D721Med (cell line): ENCODE measurements at regions not wholly inside any gene's neighbourhood (a gene's known extent, or its start where the extent isn't known, plus 50 kb on each side); places are given as distances from the start of the nearest gene placed in this dataset.
"Not testable (repeated sequence)": the region's sequence is repeated elsewhere in the genome, so short reads cannot be mapped to it uniquely, and the experiment has no call there.

Source experiments
- DNase-seq: peaks from one replicate; pipeline ENCODE4 v3.0.0; 2011; ENCODE audit warnings: low spot score; ENCODE audit not compliant: insufficient read length
- FAIRE-seq: peaks from 2 replicates; lab custom pipeline; 2011; peaks lifted over from hg19 to GRCh38; lab: Jason Lieb, UNC
- TF ChIP-seq, protein P1 (sequence below): IDR thresholded peaks from 2 replicates; pipeline ENCODE4 v1.5.1; 2012; ENCODE audit warnings: mild to moderate bottlenecking, control low read depth; ENCODE audit not compliant: insufficient read depth; ENCODE audit errors: missing control alignments

- DNase-seq (no peak), FAIRE-seq (no peak)
- TF ChIP-seq, protein P1, sequence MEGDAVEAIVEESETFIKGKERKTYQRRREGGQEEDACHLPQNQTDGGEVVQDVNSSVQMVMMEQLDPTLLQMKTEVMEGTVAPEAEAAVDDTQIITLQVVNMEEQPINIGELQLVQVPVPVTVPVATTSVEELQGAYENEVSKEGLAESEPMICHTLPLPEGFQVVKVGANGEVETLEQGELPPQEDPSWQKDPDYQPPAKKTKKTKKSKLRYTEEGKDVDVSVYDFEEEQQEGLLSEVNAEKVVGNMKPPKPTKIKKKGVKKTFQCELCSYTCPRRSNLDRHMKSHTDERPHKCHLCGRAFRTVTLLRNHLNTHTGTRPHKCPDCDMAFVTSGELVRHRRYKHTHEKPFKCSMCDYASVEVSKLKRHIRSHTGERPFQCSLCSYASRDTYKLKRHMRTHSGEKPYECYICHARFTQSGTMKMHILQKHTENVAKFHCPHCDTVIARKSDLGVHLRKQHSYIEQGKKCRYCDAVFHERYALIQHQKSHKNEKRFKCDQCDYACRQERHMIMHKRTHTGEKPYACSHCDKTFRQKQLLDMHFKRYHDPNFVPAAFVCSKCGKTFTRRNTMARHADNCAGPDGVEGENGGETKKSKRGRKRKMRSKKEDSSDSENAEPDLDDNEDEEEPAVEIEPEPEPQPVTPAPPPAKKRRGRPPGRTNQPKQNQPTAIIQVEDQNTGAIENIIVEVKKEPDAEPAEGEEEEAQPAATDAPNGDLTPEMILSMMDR: no peak
These were observed 1305.0 kb downstream of the CNTNAP5 start for GRCh38 chr2:125330133-125330532.

- TF ChIP-seq, protein P1: no peak
- FAIRE-seq (no peak), DNase-seq (no peak)
These were observed 1314.6 kb upstream of the GYPC start for GRCh38 chr2:125341353-125341752.

GRCh38 chr2:125353542-125353941, 1302.4 kb upstream of the GYPC start:
- FAIRE-seq, DNase-seq: not testable (repeated sequence)

DNA sequence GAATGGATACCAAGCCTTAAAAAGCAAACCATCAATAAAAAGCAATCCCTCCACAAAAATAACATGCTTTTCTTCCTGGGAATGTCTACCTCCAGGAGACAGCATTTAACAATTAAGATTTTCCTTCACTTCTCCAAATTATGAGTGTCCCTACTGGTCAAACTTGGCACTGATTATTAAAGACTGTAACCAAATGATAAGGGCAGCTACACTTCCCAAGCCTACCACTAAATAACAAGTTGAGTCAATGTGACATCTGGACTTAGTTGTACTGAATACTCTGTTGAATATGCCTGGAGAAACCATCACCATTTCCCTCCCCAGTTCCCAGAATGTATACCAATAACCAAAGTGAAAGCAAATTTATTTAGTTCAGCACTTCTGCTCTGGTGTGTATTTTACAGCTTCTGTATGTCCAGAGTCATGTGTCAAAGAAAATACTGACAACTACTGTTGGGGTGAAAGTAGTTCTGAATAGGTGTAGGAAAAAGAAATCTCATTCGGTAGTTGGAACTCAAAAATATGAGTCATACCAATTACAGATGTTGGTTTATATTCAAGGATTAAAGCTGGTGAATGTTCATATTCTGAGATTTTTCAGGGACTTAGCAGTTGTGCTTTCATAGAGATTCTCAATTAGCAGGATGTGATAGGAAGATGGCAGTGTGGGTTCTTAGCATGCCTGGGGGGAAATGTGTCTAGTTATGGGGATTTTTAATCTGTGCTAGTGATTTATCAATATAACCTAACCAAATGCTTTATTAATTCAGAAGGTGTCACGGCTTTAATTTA, 1291.6 kb upstream of the GYPC start:
- TF ChIP-seq, protein P1: no peak
- FAIRE-seq: no peak
- no peak for DNase-seq

- DNase-seq: no peak
- TF ChIP-seq, protein P1: no peak
- FAIRE-seq: no peak
These were observed 1291.0 kb upstream of the GYPC start for GRCh38 chr2:125364984-125365265.

- DNase-seq (no peak), FAIRE-seq (no peak)
- TF ChIP-seq, protein P1: no peak
These were observed 1284.1 kb upstream of the GYPC start for GRCh38 chr2:125371867-125372266.

DNA sequence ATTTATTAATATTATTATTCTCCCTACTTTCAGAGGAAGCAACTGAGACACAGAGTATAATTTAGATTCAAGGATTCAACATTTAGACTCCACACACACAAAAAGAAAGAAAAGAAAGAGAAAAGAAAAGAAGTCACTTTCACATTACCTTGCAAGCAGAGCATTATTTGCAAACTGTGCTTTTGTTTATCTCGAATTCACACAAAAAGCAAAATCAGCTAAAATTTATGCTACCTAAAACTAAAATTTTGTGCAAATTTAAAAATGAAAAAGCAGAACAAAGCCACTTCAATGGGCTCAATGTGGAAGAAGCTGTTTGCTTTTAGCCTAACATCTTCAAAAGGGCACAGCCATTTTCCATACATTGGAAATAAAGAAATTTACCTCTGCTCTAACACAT, 1282.7 kb upstream of the GYPC start:
- TF ChIP-seq, protein P1: no peak
- FAIRE-seq (no peak), DNase-seq (no peak)
